Fibroblast of skin of abdomen (primary cell): ENCODE measurements at regions not wholly inside any gene's neighbourhood (a gene's known extent, or its start where the extent isn't known, plus 50 kb on each side); places are given as distances from the start of the nearest gene placed in this dataset.

ENCODE experiments used
- DNase-seq: peaks from one replicate; pipeline ENCODE4 v3.0.0-alpha.2; 2013

DNA sequence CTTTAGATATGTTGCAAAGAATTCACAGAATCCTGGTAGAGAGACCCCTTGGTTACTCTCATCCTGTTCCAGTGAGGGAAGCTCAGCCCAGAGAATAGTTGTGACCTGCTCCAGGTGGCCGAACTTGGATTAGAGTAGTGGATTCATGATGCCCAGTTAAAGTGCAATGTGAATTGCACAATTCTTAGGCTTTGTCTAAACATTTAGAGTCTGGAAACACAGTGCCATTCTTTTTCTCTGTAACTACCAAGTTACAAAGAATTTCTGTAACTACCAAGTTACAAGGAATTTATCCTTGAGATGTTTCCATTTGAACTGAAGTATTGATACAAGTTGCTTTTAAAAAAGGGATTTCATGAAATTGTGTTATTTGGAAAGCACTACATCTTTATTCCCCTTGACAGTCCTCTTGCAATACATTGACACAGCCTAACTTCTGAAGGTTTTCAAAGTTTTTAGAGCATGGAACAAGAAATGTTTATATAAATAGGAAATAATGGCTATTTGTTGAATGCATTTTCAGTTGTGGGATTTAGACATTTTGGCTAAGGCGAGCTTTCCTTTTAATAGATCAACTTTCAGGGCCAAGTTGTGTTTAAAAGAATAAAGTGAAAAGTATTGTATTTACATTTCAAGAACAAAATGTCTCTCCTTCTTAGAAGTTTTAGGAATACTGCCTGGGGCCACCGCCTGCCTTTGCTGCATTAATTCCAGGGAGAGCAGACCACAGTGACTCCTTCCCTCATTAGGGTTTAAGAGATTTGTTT, 315.0 kb downstream of the LPIN1 start:
- no peak for DNase-seq

- no peak for DNase-seq
These were observed 315.6 kb downstream of the LPIN1 start for GRCh38 chr2:12062053-12062395.

DNA sequence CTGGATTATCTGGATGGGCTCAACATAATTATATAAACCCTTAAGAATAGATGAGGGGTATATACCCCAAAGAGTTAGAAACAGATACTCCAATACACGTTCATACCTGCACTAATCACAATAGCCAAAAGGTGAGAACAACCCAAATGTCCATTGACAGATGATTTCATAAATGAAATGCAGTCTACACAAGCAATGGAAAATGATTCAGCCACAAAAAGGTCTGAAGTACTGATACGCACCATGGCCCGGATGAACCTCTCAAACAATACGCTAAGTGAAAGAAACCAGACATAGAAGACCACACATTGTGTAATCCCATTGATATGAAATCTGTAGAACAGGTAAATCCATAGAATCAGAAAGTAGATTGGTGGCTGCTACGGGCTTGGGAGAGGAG, 316.8 kb downstream of the LPIN1 start:
- no peak for DNase-seq

- no peak for DNase-seq
These were observed 317.7 kb downstream of the LPIN1 start for GRCh38 chr2:12064153-12064552.

- no peak for DNase-seq
These were observed 319.7 kb downstream of the LPIN1 start for GRCh38 chr2:12066116-12066515.

DNA sequence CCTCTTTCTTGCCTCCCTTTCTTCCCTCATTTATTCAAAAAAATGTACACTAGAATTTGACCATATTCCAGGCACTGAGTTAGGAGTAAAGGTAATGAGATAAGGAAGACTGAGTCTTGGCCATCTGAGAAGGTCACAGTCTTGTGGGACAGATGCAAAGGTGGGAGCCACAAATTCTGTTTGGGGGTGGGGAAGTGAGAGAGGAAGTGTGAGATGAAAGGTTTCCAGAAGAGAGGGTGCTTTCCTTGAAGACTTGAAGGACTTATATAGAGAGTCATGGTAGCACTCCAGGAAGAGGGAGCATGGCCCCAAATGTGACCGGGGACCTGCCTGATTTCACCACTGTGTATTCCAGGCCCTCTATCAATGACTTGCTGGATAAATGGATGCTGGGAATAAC, 320.6 kb downstream of the LPIN1 start:
- no peak for DNase-seq

GRCh38 chr2:12068796-12069538, 322.5 kb downstream of the LPIN1 start:
- no peak for DNase-seq

- DNase-seq, result no peak
These were observed 323.7 kb downstream of the LPIN1 start for GRCh38 chr2:12070153-12070552.

GRCh38 chr2:12070581-12070980, 324.1 kb downstream of the LPIN1 start:
- peak; percentile 85 for DNase-seq

GRCh38 chr2:12071318-12071717, 324.9 kb downstream of the LPIN1 start:
- no peak for DNase-seq

- DNase-seq, result no peak
These were observed 326.9 kb downstream of the LPIN1 start for GRCh38 chr2:12073217-12073852.

DNA sequence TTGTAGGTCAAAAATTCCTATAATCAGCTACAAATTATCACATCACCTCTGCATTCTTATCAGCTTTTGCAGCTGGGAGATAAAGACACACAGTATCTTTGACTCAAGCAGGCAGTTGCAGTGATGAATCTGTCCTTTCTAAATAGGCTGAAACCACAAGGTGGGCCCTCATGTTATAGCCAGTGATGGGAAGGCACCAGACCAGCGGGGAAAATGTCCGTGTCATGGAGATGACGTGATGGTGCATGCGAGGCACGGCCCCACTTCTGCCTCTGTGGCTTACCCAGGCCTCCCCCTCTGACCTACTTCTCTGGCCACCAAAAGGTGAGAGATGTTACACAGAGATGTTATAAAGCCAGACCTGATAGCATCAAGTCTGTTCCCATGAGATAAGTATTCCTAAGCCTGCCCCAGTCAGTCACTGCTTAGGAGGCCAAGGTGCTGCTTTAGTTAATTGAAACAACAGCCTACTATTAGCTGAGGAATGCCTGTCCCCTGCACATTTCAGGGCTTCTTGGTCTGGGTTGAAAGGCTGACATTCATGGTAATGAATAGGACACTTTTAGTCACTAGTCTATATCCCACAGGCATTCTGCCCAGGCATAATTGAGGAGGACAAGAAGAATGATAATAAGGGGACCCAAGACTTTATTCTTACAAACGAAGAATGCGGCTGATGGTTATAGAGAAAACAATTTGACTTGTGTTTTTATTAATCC, 327.9 kb downstream of the LPIN1 start:
- no peak for DNase-seq

- DNase-seq, result no peak
These were observed 328.4 kb downstream of the LPIN1 start for GRCh38 chr2:12074845-12075217.

DNA sequence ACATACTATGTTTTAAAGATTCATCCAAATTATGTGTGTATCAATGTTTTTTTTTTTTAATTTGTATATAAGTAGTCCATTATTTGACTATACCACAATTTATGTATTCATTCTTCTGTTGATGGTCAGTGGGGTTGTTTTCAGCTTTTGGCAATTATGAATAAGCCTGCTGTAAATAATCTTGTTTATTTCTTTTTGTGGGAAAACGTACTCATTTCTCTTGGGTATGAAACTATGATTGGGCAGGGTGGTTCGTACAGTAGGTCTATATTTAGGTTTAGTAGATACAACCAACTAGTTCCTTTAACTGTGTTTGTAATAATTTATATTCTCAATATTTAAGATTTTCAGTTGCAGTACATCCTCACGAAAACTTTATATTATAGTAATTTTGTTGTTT, 329.2 kb downstream of the LPIN1 start:
- no peak for DNase-seq

DNA sequence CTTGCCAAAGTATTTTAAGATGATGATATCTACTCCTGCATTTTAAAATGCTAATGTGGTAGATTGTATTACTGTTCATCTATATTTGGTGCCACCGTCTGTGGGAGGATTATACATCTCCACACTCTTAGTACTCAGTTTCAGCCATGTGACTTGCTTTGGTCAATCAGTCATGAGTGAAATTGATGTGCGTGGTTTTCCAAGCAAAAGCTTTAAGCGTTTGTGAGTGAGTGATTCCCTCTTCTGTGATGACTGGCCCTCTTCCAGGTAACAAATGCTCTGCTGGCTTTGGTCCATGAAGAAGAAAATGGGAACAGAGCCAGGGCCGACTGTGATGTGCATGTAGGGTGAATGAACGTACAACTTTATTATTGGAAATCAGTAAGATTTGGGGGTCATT, 330.4 kb downstream of the LPIN1 start:
- DNase-seq, result peak; percentile 52

GRCh38 chr2:12080360-12080759, 333.9 kb downstream of the LPIN1 start:
- no peak for DNase-seq

DNA sequence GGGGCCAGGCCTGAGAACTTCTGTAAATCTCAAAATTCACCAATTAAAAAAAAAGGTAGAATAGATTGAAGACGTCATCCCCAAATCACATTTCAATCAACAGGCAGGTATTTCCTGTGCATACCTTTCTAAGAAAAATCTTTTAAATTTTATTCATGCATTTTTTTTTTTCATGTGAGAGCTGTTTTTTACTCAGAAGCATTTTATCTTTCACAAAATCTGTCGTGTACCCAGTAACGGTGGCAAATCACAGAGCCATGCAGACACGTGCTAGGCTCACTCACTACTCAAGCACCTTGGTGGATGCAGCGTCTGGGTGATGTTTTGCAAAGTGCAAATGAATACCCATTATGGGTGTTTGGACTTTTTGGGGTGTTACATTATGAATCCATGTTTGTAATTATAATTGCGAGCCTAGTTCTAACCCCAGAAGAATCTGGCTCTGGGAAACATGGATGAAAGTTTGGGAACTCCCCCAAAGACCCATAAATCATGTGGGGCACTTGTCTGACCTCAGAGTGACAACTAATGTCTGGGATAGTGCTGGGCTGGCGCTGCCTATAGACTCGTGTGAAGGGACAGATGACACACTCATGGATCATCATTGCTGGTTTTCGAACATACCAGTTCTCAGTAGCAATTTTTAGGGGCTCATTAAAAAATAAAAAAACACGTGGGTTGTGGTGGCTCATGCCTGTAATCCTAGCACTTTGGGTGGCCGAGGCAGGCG, 335.2 kb downstream of the LPIN1 start:
- no peak for DNase-seq

- DNase-seq, result no peak
These were observed 336.7 kb downstream of the LPIN1 start for GRCh38 chr2:12083081-12083581.

DNA sequence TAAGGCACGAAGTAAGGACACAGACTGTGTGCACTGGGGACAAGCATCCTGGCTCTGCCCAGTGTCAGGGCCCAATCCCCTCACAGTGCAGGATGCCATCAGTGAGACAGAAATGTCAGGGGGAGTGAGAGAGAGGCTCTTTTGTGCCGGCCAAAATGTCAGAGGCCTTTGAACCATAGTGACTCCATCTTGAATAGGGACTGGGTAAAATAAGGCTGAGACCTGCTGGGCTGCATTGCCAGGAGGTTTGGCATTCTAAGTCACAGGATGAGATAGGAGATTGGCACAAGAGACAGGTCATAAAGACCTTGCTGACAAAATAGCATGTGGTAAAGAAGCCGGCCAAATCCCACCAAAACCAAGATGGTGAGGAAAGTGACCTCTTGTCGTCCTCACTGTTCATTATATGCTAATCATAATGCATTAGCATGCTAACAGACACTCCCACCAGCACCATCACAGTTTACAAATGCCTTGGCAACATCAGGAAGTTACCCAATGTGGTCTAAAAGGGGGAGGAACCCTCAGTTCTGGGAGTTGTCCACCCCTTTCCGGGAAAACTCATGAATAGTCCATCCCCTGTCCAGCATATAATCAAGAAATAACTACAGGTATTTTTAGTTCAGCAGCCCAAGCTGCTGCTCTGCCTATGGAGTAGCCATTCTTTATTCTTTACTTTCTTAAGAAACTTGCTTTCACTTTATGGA, 337.4 kb downstream of the LPIN1 start:
- no peak for DNase-seq

DNA sequence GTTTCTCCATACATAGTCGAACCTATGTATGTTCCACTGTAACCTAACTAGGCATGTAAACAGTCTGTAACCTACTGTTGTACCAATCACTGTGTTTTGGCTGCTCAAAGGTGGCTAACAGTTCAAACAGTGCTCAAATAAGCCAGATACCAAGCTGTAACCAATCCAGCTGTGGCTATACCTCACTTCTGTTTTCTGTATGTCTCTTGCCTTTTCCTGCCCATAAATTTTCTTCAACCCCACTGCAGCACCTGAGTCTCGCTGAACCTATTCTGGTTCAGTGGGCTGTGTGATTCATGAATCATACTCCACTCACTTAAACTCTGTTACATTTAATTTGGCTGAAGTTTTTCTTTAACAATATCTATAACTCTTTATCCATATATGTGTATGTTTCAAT, 340.7 kb downstream of the LPIN1 start:
- DNase-seq, result no peak

DNA sequence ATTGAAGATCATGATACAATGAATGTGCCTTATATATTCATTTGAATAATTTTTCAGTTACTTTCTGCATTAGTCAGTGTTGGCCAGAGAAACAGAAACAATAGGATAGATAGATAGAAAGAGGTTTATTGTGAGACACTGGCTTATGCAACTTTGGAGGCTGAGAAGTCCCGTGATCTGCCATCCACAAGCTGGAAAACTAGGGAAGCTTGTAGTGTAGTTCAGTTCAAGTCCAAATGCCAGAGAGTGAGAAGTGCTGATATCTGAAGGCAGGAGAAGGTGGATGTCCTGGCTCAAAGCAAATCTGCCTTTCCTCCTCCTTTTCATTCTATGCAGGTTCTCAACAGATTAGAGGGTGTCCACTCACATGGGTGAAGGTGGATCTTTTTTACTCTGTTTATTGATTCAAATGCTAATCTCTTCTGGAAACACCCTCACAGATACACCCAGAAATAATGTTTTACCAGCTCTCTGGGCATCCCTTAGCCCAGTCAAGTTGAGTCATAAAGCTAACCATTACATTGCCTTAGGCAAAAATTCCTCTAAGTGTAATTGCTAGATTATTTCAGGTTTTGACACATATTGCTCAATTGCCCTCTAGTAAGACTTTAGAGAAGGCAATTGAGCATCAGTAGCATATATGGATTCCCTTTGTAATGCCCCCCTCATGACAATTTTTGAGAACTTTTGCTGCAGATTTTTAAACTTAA, 341.4 kb downstream of the LPIN1 start:
- no peak for DNase-seq
